ENCODE measurements at regions not wholly inside any gene's neighbourhood (a gene's known extent, or its start where the extent isn't known, plus 50 kb on each side); places are given as distances from the start of the nearest gene placed in this dataset.

DNA sequence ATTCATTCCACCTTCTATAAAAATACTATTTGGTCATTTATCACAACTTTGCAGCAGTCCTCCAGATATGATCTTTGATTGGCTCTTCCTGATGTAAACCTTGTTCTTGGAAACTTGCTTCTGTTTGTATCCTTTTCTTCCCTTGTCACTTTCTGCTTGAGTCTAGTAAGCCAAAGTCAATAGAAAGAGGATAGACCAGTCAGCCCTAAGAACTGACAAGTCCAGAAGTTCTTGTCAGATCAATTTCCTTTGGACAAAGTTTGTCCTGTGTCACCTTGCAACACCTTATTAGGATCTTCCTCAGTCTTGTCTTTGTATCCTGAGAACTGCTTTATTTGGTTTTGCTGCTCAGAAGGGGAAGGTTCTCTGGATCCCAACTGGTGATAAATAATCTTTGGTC lies 87.9 kb upstream of the CCDC54 start:
- ATAC-seq: no peak

DNA sequence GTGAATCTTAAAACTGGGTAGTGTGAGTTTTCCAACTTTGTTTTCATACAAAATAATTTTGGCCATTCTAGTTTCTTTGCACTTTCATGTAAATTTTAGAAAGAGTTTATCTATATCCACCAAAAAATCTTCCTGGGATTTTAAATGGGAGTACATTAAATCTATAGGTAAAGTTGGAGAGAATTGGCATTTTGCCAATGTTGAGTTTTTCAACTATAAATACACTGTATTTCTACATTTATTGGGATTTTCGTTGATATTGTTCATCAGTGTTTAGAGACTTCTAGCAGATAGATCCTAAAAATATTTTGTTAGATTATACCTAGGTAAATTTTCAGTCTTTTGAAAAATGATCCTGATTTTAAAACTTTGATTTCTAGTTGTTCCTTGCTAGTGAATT lies 83.1 kb upstream of the CCDC54 start:
- no peak overlapping the region for H3K4me3 ChIP-seq
- no peak for DNase-seq

More for the DNA sequence above, 87.9 kb upstream of the CCDC54 start:
- no peak overlapping the region for H3K4me3 ChIP-seq
- intact Hi-C loops (cut with DNase I): no loop called here
- no peak for DNase-seq
- no peaks in the 10 kb centered on the region for H3K4me1 ChIP-seq
- TF ChIP-seq, protein P1, sequence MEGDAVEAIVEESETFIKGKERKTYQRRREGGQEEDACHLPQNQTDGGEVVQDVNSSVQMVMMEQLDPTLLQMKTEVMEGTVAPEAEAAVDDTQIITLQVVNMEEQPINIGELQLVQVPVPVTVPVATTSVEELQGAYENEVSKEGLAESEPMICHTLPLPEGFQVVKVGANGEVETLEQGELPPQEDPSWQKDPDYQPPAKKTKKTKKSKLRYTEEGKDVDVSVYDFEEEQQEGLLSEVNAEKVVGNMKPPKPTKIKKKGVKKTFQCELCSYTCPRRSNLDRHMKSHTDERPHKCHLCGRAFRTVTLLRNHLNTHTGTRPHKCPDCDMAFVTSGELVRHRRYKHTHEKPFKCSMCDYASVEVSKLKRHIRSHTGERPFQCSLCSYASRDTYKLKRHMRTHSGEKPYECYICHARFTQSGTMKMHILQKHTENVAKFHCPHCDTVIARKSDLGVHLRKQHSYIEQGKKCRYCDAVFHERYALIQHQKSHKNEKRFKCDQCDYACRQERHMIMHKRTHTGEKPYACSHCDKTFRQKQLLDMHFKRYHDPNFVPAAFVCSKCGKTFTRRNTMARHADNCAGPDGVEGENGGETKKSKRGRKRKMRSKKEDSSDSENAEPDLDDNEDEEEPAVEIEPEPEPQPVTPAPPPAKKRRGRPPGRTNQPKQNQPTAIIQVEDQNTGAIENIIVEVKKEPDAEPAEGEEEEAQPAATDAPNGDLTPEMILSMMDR (IDR thresholded peaks at IDR 0.05): no peak
- no peaks in the 10 kb centered on the region for H3K9me3 ChIP-seq
- H3K36me3 ChIP-seq: no peaks in the 10 kb centered on the region
- H3K27ac ChIP-seq: no peak overlapping the region
- H3K27me3 ChIP-seq: no peaks in the 10 kb centered on the region

DNA sequence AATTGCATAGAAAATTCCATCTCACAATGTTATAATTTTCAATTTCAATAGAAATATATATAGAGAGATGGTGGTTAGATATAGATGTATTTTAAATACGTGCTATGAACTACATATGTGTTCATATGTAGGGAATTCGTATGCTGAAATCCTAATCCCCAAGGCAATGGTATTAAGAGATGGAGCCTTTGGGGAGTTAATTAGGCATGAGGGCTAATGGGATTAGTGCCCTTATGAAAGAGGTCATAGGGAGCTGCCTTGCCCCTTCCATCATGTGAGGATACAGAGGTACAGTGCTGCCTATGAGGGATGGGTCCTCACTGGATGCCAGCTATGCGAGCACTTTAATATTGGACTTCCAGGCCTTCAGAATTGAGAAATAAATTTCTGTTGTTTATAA lies 79.6 kb upstream of the CCDC54 start:
- intact Hi-C loops (cut with DNase I): no loop called here
- no peak overlapping the region for H3K4me3 ChIP-seq
- no peak overlapping the region for H3K27ac ChIP-seq
- H3K36me3 ChIP-seq: no peaks in the 10 kb centered on the region
- ATAC-seq (no peak), DNase-seq (no peak)
- TF ChIP-seq, protein P1 (IDR thresholded peaks at IDR 0.05): no peak
- no peaks in the 10 kb centered on the region for H3K27me3 ChIP-seq
- no peaks in the 10 kb centered on the region for H3K4me1 ChIP-seq
- peaks cover 10% of the 10 kb centered on the region for H3K9me3 ChIP-seq

More for the DNA sequence above, 83.1 kb upstream of the CCDC54 start:
- Histone ChIP-seq H3K4me1 (no peaks in the 10 kb centered on the region), H3K27ac (no peak overlapping the region), H3K36me3 (no peaks in the 10 kb centered on the region), H3K27me3 (no peaks in the 10 kb centered on the region), H3K9me3 (peaks cover 10% of the 10 kb centered on the region)
- intact Hi-C loops (cut with DNase I): no loop called here
- ATAC-seq: no peak
- TF ChIP-seq, protein P1 (IDR thresholded peaks at IDR 0.05): no peak

DNA sequence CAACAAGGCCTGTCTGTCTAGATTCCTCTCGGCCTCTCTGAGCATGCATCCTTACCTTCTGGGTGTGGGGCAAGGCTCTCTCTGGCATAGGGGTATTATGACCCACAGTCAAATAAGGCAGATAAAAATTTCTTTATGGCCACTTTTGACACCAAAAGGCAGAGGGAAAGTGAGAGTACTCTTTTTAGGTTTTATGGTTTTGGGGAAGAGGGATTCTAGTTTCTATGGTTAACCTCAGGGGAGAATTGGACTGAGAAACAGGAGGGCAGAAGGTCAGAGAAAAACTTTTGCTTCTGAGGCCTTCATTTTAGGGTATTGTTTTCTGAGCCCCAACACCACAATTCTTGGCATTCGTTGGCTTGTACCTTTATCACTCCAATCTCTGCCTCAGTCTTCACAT lies 70.0 kb upstream of the CCDC54 start:
- intact Hi-C loops (cut with DNase I): no loop called here
- Histone ChIP-seq H3K27me3 (no peaks in the 10 kb centered on the region), H3K4me1 (no peaks in the 10 kb centered on the region), H3K9me3 (no peaks in the 10 kb centered on the region), H3K36me3 (no peaks in the 10 kb centered on the region), H3K27ac (no peak overlapping the region), H3K4me3 (no peak overlapping the region)
- no peak for ATAC-seq
- TF ChIP-seq, protein P1 (IDR thresholded peaks at IDR 0.05): no peak
- DNase-seq: no peak

DNA sequence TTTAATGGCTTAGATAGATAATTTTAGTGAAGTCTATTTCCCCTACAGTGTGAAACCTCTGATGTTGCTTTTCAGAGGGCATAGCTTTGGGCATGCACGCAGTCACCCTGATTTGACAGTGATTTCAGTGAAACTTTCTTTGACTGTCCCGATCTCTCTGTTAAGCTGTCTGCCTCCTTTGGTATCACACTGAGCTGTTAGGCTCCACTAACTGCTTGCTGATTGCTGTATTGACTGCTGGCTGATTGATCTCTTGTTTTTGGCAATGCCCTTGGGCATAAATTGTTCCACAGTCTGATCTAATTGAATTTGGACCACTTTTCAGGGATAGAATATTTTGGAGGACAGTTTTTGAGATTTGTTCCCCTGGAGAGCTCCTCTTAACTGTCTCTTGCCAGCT lies 68.5 kb upstream of the CCDC54 start:
- DNase-seq: no peak
- Histone ChIP-seq H3K27ac (no peak overlapping the region), H3K4me1 (no peaks in the 10 kb centered on the region), H3K9me3 (no peaks in the 10 kb centered on the region), H3K36me3 (no peaks in the 10 kb centered on the region), H3K4me3 (no peak overlapping the region), H3K27me3 (no peaks in the 10 kb centered on the region)
- intact Hi-C loops (cut with DNase I): no loop called here
- TF ChIP-seq, protein P1 (IDR thresholded peaks at IDR 0.05): no peak
- no peak for ATAC-seq

DNA sequence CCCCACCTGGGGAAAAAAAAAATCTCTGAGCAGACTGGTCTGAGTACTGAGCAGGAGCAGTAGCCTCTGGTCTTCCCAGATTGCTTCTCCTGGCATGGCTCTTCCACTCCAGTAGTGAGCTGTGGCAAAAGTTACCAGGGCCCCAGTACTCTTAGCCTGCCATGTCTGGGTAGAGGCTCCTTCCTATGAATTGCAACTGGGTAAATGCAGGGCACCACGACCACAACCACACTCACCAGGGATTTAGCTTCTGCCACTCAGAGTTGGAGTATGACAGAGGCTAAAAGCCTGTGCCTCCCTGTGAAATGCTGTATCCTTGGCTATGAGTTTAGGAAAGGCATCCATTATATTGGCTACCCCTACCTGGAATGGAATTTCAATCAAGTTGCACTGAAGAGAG lies 67.9 kb upstream of the CCDC54 start:
- Histone ChIP-seq H3K4me3 (no peak overlapping the region), H3K27me3 (no peaks in the 10 kb centered on the region), H3K27ac (no peak overlapping the region), H3K36me3 (no peaks in the 10 kb centered on the region), H3K4me1 (no peaks in the 10 kb centered on the region), H3K9me3 (no peaks in the 10 kb centered on the region)
- TF ChIP-seq, protein P1 (IDR thresholded peaks at IDR 0.05): no peak
- DNase-seq (no peak), ATAC-seq (no peak)
- intact Hi-C loops (cut with DNase I): no loop called here
